Ureter (tissue), 1 donor: ENCODE measurements at regions not wholly inside any gene's neighbourhood (a gene's known extent, or its start where the extent isn't known, plus 50 kb on each side); places are given as distances from the start of the nearest gene placed in this dataset.
A peak's percentile ranks its signal among the peaks of the same experiment; 100 is the strongest.

ENCODE experiments used
- DNase-seq: peaks from one replicate; pipeline ENCODE4 v3.0.0-alpha.2; 2020; ENCODE audit warnings: low spot score
- donor health status: DM: yes; HTN: yes; CAD: no.

GRCh38 chr5:10876006-10876744 is 115.1 kb upstream of the DAP start:
- no peak for DNase-seq

GRCh38 chr5:10875201-10875768 is 114.3 kb upstream of the DAP start:
- no peak for DNase-seq

DNA sequence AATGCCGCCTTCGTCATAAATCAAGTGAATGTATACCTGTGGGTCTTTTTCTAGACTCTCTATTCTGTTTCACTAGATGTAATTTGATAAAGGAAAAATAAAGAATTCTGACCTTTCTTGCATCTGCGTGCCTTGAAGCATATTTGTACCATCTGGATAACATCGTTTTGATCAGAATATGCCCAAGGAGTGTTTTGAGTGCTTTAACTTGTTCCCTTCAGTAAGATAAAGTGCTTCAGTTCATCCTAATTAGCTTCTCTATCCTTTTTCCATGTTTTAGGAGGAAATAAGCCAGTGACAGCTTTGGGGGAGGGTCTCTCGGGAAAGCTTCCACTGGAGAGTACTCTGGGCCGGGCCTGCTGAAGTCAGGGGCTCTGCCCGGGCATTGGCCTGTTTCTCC is 113.5 kb upstream of the DAP start:
- DNase-seq, result no peak

GRCh38 chr5:10870791-10871190 is 109.8 kb upstream of the DAP start:
- DNase-seq, result no peak

DNA sequence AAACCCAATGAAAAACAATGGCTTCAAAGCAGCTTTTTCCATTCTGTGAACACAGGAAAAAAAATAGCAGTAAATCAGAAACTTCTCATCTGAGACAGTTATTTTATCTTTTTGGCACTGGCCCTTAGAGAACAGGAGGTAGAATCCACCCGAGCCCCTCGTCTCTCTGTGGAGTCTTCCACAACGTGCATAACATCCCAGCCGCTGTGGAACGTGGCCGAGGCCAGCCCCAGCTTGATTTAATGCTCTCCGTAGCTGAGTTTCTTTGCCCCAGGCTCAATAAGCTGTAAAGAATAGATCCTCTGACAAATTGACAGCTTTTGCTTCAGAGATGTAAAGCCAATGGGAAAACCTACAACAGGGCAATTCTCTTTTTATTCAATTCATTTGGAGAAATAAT is 107.9 kb upstream of the DAP start:
- no peak for DNase-seq

GRCh38 chr5:10867389-10868303 is 106.6 kb upstream of the DAP start:
- no peak for DNase-seq

DNA sequence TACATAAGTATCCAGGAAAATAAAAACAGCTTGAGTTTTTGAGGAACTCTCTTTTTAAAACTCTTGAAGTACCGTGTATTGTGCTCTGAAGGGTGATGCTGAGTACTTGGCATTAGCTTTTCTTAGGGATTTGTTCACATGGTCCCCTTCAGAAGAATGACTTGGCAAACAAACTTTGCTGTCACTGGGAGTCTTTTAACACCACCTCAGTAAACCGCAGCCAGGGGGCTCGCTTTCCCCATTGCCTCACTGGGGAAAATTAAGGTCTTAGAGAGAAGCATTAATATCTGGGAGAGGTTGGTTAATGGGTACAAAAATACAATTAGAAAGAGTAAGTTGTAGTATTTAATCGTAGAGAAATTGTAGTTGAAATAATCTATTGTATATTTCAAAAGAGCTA is 105.9 kb upstream of the DAP start:
- no peak for DNase-seq

DNA sequence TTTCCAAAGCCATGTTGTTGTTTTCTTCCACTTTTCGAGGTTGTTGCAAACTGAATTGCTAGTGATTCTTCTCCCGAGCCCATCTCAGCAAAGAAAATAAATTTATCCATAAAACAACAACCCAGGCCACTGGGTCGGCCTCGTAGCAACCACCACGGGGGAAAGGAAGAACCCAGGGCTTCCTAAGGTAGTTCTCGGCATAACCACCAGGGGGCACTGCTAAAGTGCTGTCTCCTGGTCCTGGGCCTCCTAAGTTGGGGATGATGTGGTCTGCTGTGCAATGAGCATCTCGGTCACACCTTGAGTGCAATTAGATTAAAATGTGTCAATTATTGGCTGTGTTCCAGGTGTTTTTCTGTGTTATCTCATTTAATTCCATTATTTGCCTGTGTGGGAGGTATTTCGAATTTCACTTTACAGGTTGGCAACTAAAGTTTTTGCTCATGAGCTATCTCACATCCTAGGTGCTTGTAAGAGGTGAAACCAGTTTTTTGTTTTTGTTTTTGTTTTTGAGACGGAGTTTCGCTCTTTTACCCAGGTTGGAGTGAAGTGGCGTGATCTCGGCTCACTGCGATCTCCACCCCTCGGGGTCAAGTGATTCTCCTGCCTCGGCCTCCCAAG is 102.8 kb upstream of the DAP start:
- no peak for DNase-seq

DNA sequence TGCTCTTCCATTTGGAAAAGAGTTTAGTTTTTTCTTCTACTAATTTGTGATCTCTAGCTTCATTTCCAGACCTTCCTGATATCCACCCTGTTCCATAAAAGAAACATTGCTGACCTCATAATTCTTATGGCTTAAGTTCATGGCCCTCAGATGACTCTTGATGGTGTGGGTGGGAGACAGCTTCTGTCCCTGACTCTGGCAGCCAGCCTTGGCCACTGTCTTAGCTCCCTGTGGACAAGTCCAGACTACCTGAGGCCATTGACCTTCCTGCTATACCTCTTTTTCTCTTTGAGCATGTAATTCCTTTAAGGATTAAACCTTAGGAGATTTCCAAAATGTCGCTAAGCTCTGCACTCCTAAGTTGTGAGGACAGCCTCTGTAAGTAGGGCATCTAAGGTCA is 101.1 kb upstream of the DAP start:
- no peak for DNase-seq

GRCh38 chr5:10861423-10861790 is 100.4 kb upstream of the DAP start:
- no peak for DNase-seq

GRCh38 chr5:10860645-10861422 is 99.8 kb upstream of the DAP start:
- no peak for DNase-seq

- no peak for DNase-seq
These were observed 99.1 kb upstream of the DAP start for GRCh38 chr5:10860196-10860543.

DNA sequence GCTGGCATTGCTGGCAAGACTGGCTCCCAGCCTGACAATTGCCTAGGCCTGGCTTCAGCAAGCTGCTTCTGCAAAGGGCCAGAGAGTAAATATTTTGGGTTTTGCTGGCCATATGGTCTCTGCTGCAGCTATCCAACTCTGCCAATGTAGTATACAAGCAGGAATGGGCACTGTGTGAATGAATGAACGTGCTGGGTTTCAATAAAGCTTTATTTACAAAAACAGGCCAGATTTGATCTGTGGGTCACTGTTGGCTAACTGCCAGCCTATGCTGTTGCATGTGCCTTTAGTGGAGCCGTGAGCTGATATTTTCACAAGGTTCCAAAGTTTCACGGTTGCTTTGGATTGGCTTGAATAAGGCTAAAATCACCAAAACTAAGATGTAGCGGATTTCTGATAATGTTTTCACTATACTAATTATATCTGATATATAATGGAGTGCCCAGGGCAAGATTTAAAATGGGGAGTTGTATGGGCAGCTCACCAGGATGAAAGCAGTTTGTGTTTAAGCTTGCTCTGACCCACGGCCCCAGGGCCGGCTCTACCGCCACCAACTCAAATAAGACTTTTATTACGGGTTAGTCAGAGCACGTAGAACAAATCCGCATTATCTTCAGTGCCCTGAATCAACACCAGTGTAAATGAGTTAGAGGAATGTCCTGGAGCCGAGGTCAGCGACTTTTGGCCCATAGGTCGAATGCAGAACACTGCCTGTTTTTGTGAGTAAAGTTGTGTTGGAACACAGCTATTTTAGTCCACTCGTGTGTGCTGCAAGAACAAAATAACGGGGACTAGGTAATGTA is 98.6 kb upstream of the DAP start:
- DNase-seq, result no peak

GRCh38 chr5:10858945-10859344 is 97.9 kb upstream of the DAP start:
- DNase-seq, result no peak

GRCh38 chr5:10858307-10858706 is 97.3 kb upstream of the DAP start:
- no peak for DNase-seq

DNA sequence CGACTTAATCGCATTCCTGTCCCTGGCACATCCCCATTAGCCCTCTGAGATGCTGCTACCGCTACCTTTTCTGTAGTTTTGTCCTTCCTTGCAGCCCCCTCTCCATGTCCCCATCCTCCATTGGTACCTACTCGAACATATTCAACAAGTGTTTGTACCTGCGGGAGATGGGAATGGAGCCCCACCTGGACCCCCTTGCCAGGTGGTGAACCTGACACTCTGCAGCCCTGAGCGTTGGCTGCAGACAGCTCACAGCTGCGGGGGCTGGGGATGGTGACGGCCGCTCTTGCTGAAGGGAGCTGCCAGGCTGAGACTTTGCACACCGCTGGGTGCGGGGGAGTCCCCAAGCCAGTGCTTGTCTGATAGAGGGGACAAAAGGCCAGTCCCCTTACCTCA is 96.3 kb upstream of the DAP start:
- DNase-seq, result no peak

DNA sequence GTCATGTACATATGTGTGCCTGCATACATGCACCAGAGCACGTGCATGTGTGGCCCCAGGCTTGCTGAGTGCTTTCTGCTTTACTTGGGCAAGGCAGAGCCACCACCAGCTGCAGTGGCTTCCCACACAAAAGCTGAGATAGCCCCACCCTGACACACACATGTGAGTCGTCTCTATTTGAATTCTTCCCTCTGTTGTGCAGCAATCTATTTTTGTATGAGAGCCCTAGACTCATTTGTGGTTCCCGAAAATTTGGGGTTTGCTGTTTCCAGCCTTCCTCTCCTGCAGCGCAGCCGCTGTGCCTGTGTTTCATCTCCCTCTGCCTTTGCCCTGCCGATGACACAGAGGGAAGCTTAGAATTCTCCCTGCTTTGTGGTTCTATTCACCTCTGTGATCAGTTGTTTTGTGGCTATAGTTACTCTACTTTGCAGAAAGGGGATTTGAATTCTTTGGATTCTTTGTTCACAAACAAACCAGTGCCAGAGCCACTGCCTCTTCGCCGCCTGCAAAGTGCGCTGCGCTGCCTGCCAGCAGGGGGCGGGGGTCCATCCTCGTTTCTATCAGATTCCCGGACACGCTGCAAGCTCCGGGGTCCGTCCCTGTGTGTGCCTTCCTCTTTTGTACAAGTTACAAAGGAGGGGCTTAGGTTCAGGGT is 95.8 kb upstream of the DAP start:
- peak; percentile 48 for DNase-seq

GRCh38 chr5:10856071-10856470 is 95.0 kb upstream of the DAP start:
- no peak for DNase-seq

- no peak for DNase-seq
These were observed 93.7 kb upstream of the DAP start for GRCh38 chr5:10854506-10855277.

DNA sequence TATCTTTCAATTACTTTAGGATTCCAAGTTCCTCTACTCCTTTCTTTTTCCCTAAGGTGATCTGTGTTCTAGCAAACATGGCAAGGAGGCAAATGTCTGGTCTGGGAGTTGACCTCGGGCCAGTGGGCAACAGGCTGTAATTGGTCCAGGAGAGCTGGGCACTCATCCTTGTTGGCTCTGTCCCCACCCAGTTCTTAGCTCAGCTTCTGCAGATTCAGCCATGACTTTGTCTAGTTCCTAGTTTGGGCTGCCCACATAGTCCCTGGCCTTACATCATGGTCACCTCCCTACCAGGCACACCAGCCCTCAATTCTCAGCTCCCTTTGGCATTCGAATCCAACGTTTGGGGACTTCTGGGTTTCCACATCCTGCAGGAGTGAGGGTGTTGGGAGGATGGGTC is 92.1 kb upstream of the DAP start:
- no peak for DNase-seq
